ENCODE measurements at regions not wholly inside any gene's neighbourhood (a gene's known extent, or its start where the extent isn't known, plus 50 kb on each side); places are given as distances from the start of the nearest gene placed in this dataset.

DNA sequence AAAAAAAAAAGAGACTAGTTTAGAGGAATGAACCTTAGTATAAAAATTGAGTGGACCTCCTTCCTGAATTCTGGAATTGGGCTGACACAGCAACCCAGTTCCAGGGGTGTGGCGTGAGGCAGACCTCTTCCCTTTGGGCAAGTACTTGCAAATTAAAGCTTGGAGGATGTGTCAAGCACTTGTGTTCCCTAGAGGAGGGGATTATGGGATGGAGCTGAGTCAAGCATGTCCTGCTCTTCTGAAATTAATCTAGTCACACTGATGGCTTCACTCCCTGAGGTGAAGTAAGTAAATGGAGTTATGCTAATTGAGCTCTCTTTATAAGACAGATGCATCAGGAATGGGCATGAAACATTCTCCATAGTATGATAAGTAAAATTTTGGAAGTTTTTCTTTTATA, 107.7 kb upstream of the HTR2A start:
- Histone ChIP-seq H2BK12ac (ENCODE audit: insufficient read length, low read depth, low read length) (no peak overlapping the region), H3T11ph (ENCODE audit: low read length) (no peak overlapping the region), H3K14ac (ENCODE audit: insufficient read depth, low read length) (no peak overlapping the region), H3K79me2 (ENCODE audit: insufficient read depth, low read length) (no peaks in the 10 kb centered on the region), H3K27me3 (ENCODE audit: insufficient read depth, low read length) (no peaks in the 10 kb centered on the region), H2BK120ac (ENCODE audit: low read depth, low read length, poor library complexity, severe bottlenecking) (no peak overlapping the region), H3K4ac (ENCODE audit: low read depth, low read length) (no peak overlapping the region), H3K9ac (ENCODE audit: extremely low read depth, insufficient read length, low read length) (no peak overlapping the region), H4K8ac (replicated peaks; ENCODE audit: insufficient read length, low read depth, low read length) (no peak overlapping the region), H3K4me1 (ENCODE audit: insufficient read depth, low read length) (no peaks in the 10 kb centered on the region), H3K18ac (ENCODE audit: insufficient read length, low read depth, low read length) (no peak overlapping the region), H3K27ac (ENCODE audit: insufficient read length, low read depth, low read length) (no peak overlapping the region), H2AK5ac (ENCODE audit: insufficient read length, low read length) (no peak overlapping the region), H3K23ac (ENCODE audit: insufficient read length, low read depth, low read length) (no peak overlapping the region), H2BK5ac (ENCODE audit: insufficient read length, low read length) (no peak overlapping the region), H3K4me2 (ENCODE audit: insufficient read depth, insufficient read length, low read length) (no peak overlapping the region), H3K79me1 (ENCODE audit: insufficient read depth, low read depth, low read length, poor library complexity, severe bottlenecking) (no peaks in the 10 kb centered on the region), H2AFZ (ENCODE audit: low read length) (no peak overlapping the region), H3K56ac (ENCODE audit: insufficient read length, low read depth, low read length) (no peak overlapping the region), H4K91ac (ENCODE audit: insufficient read length, low read depth, low read length) (no peak overlapping the region), H4K5ac (ENCODE audit: insufficient read length, low read depth, low read length) (no peak overlapping the region), H2BK20ac (ENCODE audit: low read depth, low read length, poor library complexity, severe bottlenecking) (no peak overlapping the region), H4K20me1 (ENCODE audit: control insufficient read depth, insufficient read depth, insufficient read length) (no peaks in the 10 kb centered on the region), H2BK15ac (ENCODE audit: low read depth, low read length) (no peak overlapping the region), H3K9me3 (ENCODE audit: control insufficient read depth, low read depth, low read length) (no peaks in the 10 kb centered on the region), H3K23me2 (ENCODE audit: insufficient read length, low read depth, low read length, poor library complexity, severe bottlenecking) (no peaks in the 10 kb centered on the region)
- H3K36me3 Mint-ChIP-seq (ENCODE audit: insufficient read depth in 1 of 3, low read depth in 3 of 3) = no peaks in the 10 kb centered on the region
- no peaks in the 10 kb centered on the region for H3K27me3 Mint-ChIP-seq (ENCODE audit: low read depth)
- no peak overlapping the region for H3K4me3 Mint-ChIP-seq
- no peaks in the 10 kb centered on the region; a peak in 1 of 4 replicates for H3K4me1 Mint-ChIP-seq
- DNase-seq = no peak
- TF ChIP-seq, protein P1, sequence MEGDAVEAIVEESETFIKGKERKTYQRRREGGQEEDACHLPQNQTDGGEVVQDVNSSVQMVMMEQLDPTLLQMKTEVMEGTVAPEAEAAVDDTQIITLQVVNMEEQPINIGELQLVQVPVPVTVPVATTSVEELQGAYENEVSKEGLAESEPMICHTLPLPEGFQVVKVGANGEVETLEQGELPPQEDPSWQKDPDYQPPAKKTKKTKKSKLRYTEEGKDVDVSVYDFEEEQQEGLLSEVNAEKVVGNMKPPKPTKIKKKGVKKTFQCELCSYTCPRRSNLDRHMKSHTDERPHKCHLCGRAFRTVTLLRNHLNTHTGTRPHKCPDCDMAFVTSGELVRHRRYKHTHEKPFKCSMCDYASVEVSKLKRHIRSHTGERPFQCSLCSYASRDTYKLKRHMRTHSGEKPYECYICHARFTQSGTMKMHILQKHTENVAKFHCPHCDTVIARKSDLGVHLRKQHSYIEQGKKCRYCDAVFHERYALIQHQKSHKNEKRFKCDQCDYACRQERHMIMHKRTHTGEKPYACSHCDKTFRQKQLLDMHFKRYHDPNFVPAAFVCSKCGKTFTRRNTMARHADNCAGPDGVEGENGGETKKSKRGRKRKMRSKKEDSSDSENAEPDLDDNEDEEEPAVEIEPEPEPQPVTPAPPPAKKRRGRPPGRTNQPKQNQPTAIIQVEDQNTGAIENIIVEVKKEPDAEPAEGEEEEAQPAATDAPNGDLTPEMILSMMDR (conservative IDR thresholded peaks at IDR 0.05) = no peak
- no CpG with 5 or more reads among the region's 1 CpG for WGBS (ENCODE audit: extremely low coverage, insufficient read length, low lambda C conversion rate)
- no peak overlapping the region for H3K27ac Mint-ChIP-seq
- no peaks in the 10 kb centered on the region for H3K9me3 Mint-ChIP-seq

Measured in H9 (cell line).